ENCODE measurements at regions not wholly inside any gene's neighbourhood (a gene's known extent, or its start where the extent isn't known, plus 50 kb on each side); places are given as distances from the start of the nearest gene placed in this dataset.

GRCh38 chr9:114733816-114734215 is 51.8 kb upstream of the TEX48 start (continued):
- TF ChIP-seq REST (IDR thresholded peaks at IDR 0.05; ENCODE audit: low read depth, low read length), result 0 out of 2 replicates have a peak, but pooled peaks have one; percentile 15
- TF ChIP-seq JUND (IDR thresholded peaks at IDR 0.05), result peak; percentile 94
- peak in 1 of 2 experiments; percentile 82; a peak in 1 of 4 replicates for TF ChIP-seq EP300 (IDR thresholded peaks at IDR 0.05; ENCODE audit: borderline replicate concordance in 1 of 2, low read depth in 1 of 2, low read length in 1 of 2)
- TF ChIP-seq MEF2A (IDR thresholded peaks at IDR 0.05; ENCODE audit: borderline replicate concordance, low read depth), result no peak
- TF ChIP-seq TEAD4 (IDR thresholded peaks at IDR 0.05; ENCODE audit: borderline replicate concordance, insufficient read depth), result 0 out of 2 replicates have a peak, but pooled peaks have one; percentile 58
- no peak for TF ChIP-seq FOXJ3 (CRISPR knock-in tag; IDR thresholded peaks at IDR 0.05)
- TF ChIP-seq ELF1 (IDR thresholded peaks at IDR 0.05), result no peak
- TF ChIP-seq CHD2 (IDR thresholded peaks at IDR 0.05; ENCODE audit: low read length, partially characterized antibody), result no peak
- TF ChIP-seq MAX (IDR thresholded peaks at IDR 0.05; ENCODE audit: low read depth), result 0 out of 2 replicates have a peak, but pooled peaks have one; percentile 37
- no peak for TF ChIP-seq EZH2phosphoT487 (IDR thresholded peaks at IDR 0.05; ENCODE audit: borderline replicate concordance, low read depth)
- TF ChIP-seq TCF12 (IDR thresholded peaks at IDR 0.05), result peak; percentile 85

- Histone ChIP-seq H3K4me3 (ENCODE audit: low read depth in 2 of 2, low read length in 1 of 2) (no peak overlapping the region), H4K20me1 (ENCODE audit: insufficient read depth) (no peaks in the 10 kb centered on the region), H3K27me3 (ENCODE audit: insufficient read depth) (no peaks in the 10 kb centered on the region), H3K27ac (ENCODE audit: low read depth in 2 of 2, low read length in 1 of 2) (peak overlapping the region; percentile 41 to 85; a peak in 3 of 4 replicates), H3K36me3 (replicated peaks in 1 of 2; ENCODE audit: control insufficient read depth in 1 of 2, insufficient read depth in 2 of 2, low read length in 1 of 2) (no peaks in the 10 kb centered on the region), H3K9ac (no peak overlapping the region; the same call in 1 of the 2 replicates), H3K4me1 (ENCODE audit: control insufficient read depth in 1 of 2, insufficient read depth in 2 of 2, low read depth in 1 of 2, low read length in 1 of 2) (peaks cover 0 to 22% of the 10 kb centered on the region in 2 experiments; a peak in 2 of 4 replicates), H3F3A (replicated peaks; ENCODE audit: insufficient read depth) (peaks cover 19% of the 10 kb centered on the region), H3K9me3 (no peaks in the 10 kb centered on the region), H3K79me2 (ENCODE audit: insufficient read depth) (no peaks in the 10 kb centered on the region), H2AFZ (ENCODE audit: low read depth) (no peak overlapping the region; the same call in 1 of the 2 replicates), H3K9me2 (no peaks in the 10 kb centered on the region), H3K4me2 (no peak overlapping the region)
- 37% methylated on average over 3 of the region's 3 CpGs for WGBS (ENCODE audit: low lambda C conversion rate)
- ChIA-PET CTCF (interaction anchor here (0.8 to 1.6 kb wide), 3 partner anchors 52 to 282 kb away, joined by 3 to 4 read pairs (median 4); no protein-coding TSS in a partner anchor), POLR2A (no interaction called here)
- TF ChIP-seq USF1 (IDR thresholded peaks at IDR 0.05; ENCODE audit: borderline replicate concordance, low read depth) (peak; percentile 70; the same call in 1 of the 2 replicates), MAX (IDR thresholded peaks at IDR 0.05; ENCODE audit: low read depth) (0 out of 2 replicates have a peak, but pooled peaks have one; percentile 32), PBX3 (IDR thresholded peaks at IDR 0.05) (peak; percentile 77), FOSL2 (IDR thresholded peaks at IDR 0.05; ENCODE audit: borderline replicate concordance, low read depth) (peak; percentile 21; the same call in 1 of the 2 replicates), RCOR1 (IDR thresholded peaks at IDR 0.05; ENCODE audit: low read length) (no peak)
- no peak for DNase-seq
Measured at GRCh38 chr9:114732823-114733222, 50.8 kb upstream of the TEX48 start.
